ENCODE measurements at regions not wholly inside any gene's neighbourhood (a gene's known extent, or its start where the extent isn't known, plus 50 kb on each side); places are given as distances from the start of the nearest gene placed in this dataset.
A peak's percentile ranks its signal among the peaks of the same experiment; 100 is the strongest.
"Not testable (repeated sequence)": the region's sequence is repeated elsewhere in the genome, so short reads cannot be mapped to it uniquely, and the experiment has no call there.

- Histone ChIP-seq H3K36me3 (ENCODE audit: control insufficient read depth, insufficient read depth, low read length) (no peaks in the 10 kb centered on the region), H3K27me3 (ENCODE audit: control insufficient read depth, insufficient read depth, low read length, poor library complexity, severe bottlenecking) (no peaks in the 10 kb centered on the region), H3K9me3 (ENCODE audit: control insufficient read depth, low read length) (no peaks in the 10 kb centered on the region), H3K4me1 (ENCODE audit: control insufficient read depth, insufficient read depth, low read length) (no peaks in the 10 kb centered on the region), H3K27ac (ENCODE audit: insufficient read depth, low read depth, low read length, poor library complexity, severe bottlenecking) (no peak overlapping the region), H3K4me3 (ENCODE audit: insufficient read depth, low read depth, low read length) (no peak overlapping the region)
- WGBS, 2 experiments = 83 to 91% methylated on average over 2 to 3 of the region's 3 CpGs
Measured at GRCh38 chr16:61460020-61460419, 576.2 kb downstream of the CDH8 start.

GRCh38 chr16:61435346-61435745 is 600.9 kb downstream of the CDH8 start:
- Histone ChIP-seq H3K36me3 (ENCODE audit: control insufficient read depth, insufficient read depth, low read length) (no peaks in the 10 kb centered on the region), H3K4me1 (ENCODE audit: control insufficient read depth, insufficient read depth, low read length) (no peaks in the 10 kb centered on the region), H3K27ac (ENCODE audit: insufficient read depth, low read depth, low read length, poor library complexity, severe bottlenecking) (no peak overlapping the region), H3K9me3 (ENCODE audit: control insufficient read depth, low read length) (no peaks in the 10 kb centered on the region), H3K27me3 (ENCODE audit: control insufficient read depth, insufficient read depth, low read length, poor library complexity, severe bottlenecking) (no peaks in the 10 kb centered on the region), H3K4me3 (ENCODE audit: insufficient read depth, low read depth, low read length) (no peak overlapping the region)
- WGBS, 2 experiments = 94 to 96% methylated on average over 2 of the region's 2 CpGs

GRCh38 chr16:61432421-61432820 is 603.8 kb downstream of the CDH8 start:
- Histone ChIP-seq H3K4me3 (ENCODE audit: insufficient read depth, low read depth, low read length) (no peak overlapping the region), H3K27ac (ENCODE audit: insufficient read depth, low read depth, low read length, poor library complexity, severe bottlenecking) (no peak overlapping the region), H3K27me3 (ENCODE audit: control insufficient read depth, insufficient read depth, low read length, poor library complexity, severe bottlenecking) (no peaks in the 10 kb centered on the region), H3K4me1 (ENCODE audit: control insufficient read depth, insufficient read depth, low read length) (no peaks in the 10 kb centered on the region), H3K9me3 (ENCODE audit: control insufficient read depth, low read length) (no peaks in the 10 kb centered on the region), H3K36me3 (ENCODE audit: control insufficient read depth, insufficient read depth, low read length) (no peaks in the 10 kb centered on the region)
- WGBS, 2 experiments = 83 to 86% methylated on average over 3 of the region's 4 CpGs

- peaks cover 7% of the 10 kb centered on the region for H3K4me1 ChIP-seq (ENCODE audit: control insufficient read depth, insufficient read depth, low read length)
- H3K27ac ChIP-seq (ENCODE audit: insufficient read depth, low read depth, low read length, poor library complexity, severe bottlenecking) = no peak overlapping the region
- WGBS, 2 experiments = 87 to 97% methylated on average over 3 to 4 of the region's 4 CpGs
- no peak overlapping the region for H3K4me3 ChIP-seq (ENCODE audit: insufficient read depth, low read depth, low read length)
- no peaks in the 10 kb centered on the region for H3K27me3 ChIP-seq (ENCODE audit: control insufficient read depth, insufficient read depth, low read length, poor library complexity, severe bottlenecking)
- no peaks in the 10 kb centered on the region for H3K36me3 ChIP-seq (ENCODE audit: control insufficient read depth, insufficient read depth, low read length)
- no peaks in the 10 kb centered on the region for H3K9me3 ChIP-seq (ENCODE audit: control insufficient read depth, low read length)
Measured at GRCh38 chr16:61421111-61421510, 615.1 kb downstream of the CDH8 start.

DNA sequence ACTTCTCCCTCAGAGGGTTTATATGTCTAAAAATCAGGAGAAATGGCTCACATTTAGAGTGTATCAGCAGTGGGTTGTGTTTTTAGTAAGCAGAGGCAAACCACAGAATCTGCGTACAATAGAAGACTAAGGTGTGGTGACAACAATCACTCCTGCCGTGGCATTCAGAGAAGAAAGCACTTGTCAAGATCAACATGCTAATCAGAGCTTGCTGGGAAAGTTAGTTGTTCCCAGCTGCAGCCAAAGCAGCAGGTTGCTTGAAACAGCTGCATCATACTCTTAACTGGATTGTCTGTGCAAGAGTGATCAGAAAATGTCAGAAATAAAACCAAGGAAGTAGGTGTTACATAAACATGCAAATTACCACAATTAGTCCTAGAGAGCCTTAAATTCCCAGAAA is 616.4 kb downstream of the CDH8 start:
- no peaks in the 10 kb centered on the region for H3K27me3 ChIP-seq (ENCODE audit: control insufficient read depth, insufficient read depth, low read length, poor library complexity, severe bottlenecking)
- WGBS, 2 experiments = 39 to 54% methylated on average over 2 of the region's 2 CpGs
- H3K4me3 ChIP-seq (ENCODE audit: insufficient read depth, low read depth, low read length) = no peak overlapping the region
- no peak overlapping the region for H3K27ac ChIP-seq (ENCODE audit: insufficient read depth, low read depth, low read length, poor library complexity, severe bottlenecking)
- H3K36me3 ChIP-seq (ENCODE audit: control insufficient read depth, insufficient read depth, low read length) = no peaks in the 10 kb centered on the region
- H3K4me1 ChIP-seq (ENCODE audit: control insufficient read depth, insufficient read depth, low read length) = peaks cover 14% of the 10 kb centered on the region
- H3K9me3 ChIP-seq (ENCODE audit: control insufficient read depth, low read length) = no peaks in the 10 kb centered on the region

- H3K27ac ChIP-seq (ENCODE audit: insufficient read depth, low read depth, low read length, poor library complexity, severe bottlenecking) = not testable (repeated sequence)
Measured at GRCh38 chr16:61418802-61419201, 617.4 kb downstream of the CDH8 start.

DNA sequence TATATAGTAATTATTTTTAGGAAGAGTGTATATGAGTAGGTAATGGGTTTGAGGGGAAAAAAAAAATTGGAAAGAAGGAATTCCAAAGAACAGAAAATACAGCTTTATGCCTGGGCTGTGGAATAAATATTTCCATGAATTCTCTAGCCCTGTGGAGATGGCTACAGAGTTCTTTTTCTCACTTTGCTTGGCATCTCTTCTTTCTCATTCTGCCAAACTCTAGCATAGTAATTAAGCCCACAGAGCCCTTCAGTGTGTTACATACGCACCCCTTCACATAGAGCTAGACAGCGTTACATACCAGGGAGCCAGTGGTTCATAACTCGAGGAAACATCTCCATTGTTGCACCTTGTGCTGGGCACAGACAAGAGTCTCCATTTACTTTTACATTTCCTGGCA is 621.1 kb downstream of the CDH8 start:
- no peak overlapping the region for H3K4me3 ChIP-seq (ENCODE audit: insufficient read depth, low read depth, low read length)
- no peaks in the 10 kb centered on the region for H3K9me3 ChIP-seq (ENCODE audit: control insufficient read depth, low read length)
- no peaks in the 10 kb centered on the region for H3K27me3 ChIP-seq (ENCODE audit: control insufficient read depth, insufficient read depth, low read length, poor library complexity, severe bottlenecking)
- H3K27ac ChIP-seq (ENCODE audit: insufficient read depth, low read depth, low read length, poor library complexity, severe bottlenecking) = no peak overlapping the region
- H3K4me1 ChIP-seq (ENCODE audit: control insufficient read depth, insufficient read depth, low read length) = peaks cover 37% of the 10 kb centered on the region
- H3K36me3 ChIP-seq (ENCODE audit: control insufficient read depth, insufficient read depth, low read length) = no peaks in the 10 kb centered on the region
- 90 to 92% methylated on average over 3 of the region's 3 CpGs for WGBS, 2 experiments

More at GRCh38 chr16:61418802-61419201, 617.4 kb downstream of the CDH8 start:
- H3K4me1 ChIP-seq (ENCODE audit: control insufficient read depth, insufficient read depth, low read length) = peaks cover 23% of the 10 kb centered on the region
- not testable (repeated sequence) for H3K36me3 ChIP-seq (ENCODE audit: control insufficient read depth, insufficient read depth, low read length); H3K9me3 ChIP-seq (ENCODE audit: control insufficient read depth, low read length); H3K27me3 ChIP-seq (ENCODE audit: control insufficient read depth, insufficient read depth, low read length, poor library complexity, severe bottlenecking); H3K4me3 ChIP-seq (ENCODE audit: insufficient read depth, low read depth, low read length)

DNA sequence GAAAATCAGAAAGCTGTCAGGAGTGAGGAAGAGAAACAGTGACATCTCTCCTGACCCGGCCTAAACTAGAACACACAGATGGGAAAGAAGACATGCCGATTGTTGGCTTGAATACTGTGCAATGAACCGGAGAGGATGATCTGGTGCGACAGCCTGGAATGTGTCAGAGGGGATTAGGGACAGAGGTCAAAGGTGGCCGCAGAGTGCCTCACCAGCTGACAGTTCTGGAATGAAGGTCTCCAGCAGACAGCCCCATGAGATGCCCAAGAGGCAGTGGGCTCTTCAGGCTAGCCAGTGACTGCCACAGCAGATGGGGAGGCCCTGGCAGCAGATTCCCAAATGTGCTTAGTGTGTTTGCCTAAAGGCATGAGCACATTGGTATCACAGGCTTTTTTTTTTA is 623.2 kb downstream of the CDH8 start:
- H3K4me3 ChIP-seq (ENCODE audit: insufficient read depth, low read depth, low read length) = no peak overlapping the region
- 39 to 54% methylated on average over 5 of the region's 5 CpGs for WGBS, 2 experiments
- H3K9me3 ChIP-seq (ENCODE audit: control insufficient read depth, low read length) = no peaks in the 10 kb centered on the region
- H3K27ac ChIP-seq (ENCODE audit: insufficient read depth, low read depth, low read length, poor library complexity, severe bottlenecking) = peak overlapping the region; percentile 56
- H3K36me3 ChIP-seq (ENCODE audit: control insufficient read depth, insufficient read depth, low read length) = no peaks in the 10 kb centered on the region
- H3K4me1 ChIP-seq (ENCODE audit: control insufficient read depth, insufficient read depth, low read length) = peaks cover 30% of the 10 kb centered on the region
- no peaks in the 10 kb centered on the region for H3K27me3 ChIP-seq (ENCODE audit: control insufficient read depth, insufficient read depth, low read length, poor library complexity, severe bottlenecking)

GRCh38 chr16:61412562-61412961 is 623.7 kb downstream of the CDH8 start:
- no peak overlapping the region for H3K4me3 ChIP-seq (ENCODE audit: insufficient read depth, low read depth, low read length)
- peaks cover 30% of the 10 kb centered on the region for H3K4me1 ChIP-seq (ENCODE audit: control insufficient read depth, insufficient read depth, low read length)
- no peaks in the 10 kb centered on the region for H3K36me3 ChIP-seq (ENCODE audit: control insufficient read depth, insufficient read depth, low read length)
- no peaks in the 10 kb centered on the region for H3K27me3 ChIP-seq (ENCODE audit: control insufficient read depth, insufficient read depth, low read length, poor library complexity, severe bottlenecking)
- WGBS, 2 experiments = 90 to 100% methylated on average over 1 to 3 of the region's 4 CpGs
- no peaks in the 10 kb centered on the region for H3K9me3 ChIP-seq (ENCODE audit: control insufficient read depth, low read length)
- peak overlapping the region; percentile 56 for H3K27ac ChIP-seq (ENCODE audit: insufficient read depth, low read depth, low read length, poor library complexity, severe bottlenecking)

GRCh38 chr16:61409604-61410003 is 626.6 kb downstream of the CDH8 start:
- Histone ChIP-seq H3K4me3 (ENCODE audit: insufficient read depth, low read depth, low read length) (no peak overlapping the region), H3K36me3 (ENCODE audit: control insufficient read depth, insufficient read depth, low read length) (no peaks in the 10 kb centered on the region), H3K4me1 (ENCODE audit: control insufficient read depth, insufficient read depth, low read length) (peaks cover 21% of the 10 kb centered on the region), H3K9me3 (ENCODE audit: control insufficient read depth, low read length) (no peaks in the 10 kb centered on the region), H3K27ac (ENCODE audit: insufficient read depth, low read depth, low read length, poor library complexity, severe bottlenecking) (no peak overlapping the region), H3K27me3 (ENCODE audit: control insufficient read depth, insufficient read depth, low read length, poor library complexity, severe bottlenecking) (no peaks in the 10 kb centered on the region)

GRCh38 chr16:61403386-61403785 is 632.9 kb downstream of the CDH8 start:
- H3K9me3 ChIP-seq (ENCODE audit: control insufficient read depth, low read length) = no peaks in the 10 kb centered on the region
- H3K27me3 ChIP-seq (ENCODE audit: control insufficient read depth, insufficient read depth, low read length, poor library complexity, severe bottlenecking) = no peaks in the 10 kb centered on the region
- H3K36me3 ChIP-seq (ENCODE audit: control insufficient read depth, insufficient read depth, low read length) = no peaks in the 10 kb centered on the region
- no peaks in the 10 kb centered on the region for H3K4me1 ChIP-seq (ENCODE audit: control insufficient read depth, insufficient read depth, low read length)
- WGBS, 2 experiments = 94 to 96% methylated on average over 4 of the region's 4 CpGs
- H3K4me3 ChIP-seq (ENCODE audit: insufficient read depth, low read depth, low read length) = no peak overlapping the region
- no peak overlapping the region for H3K27ac ChIP-seq (ENCODE audit: insufficient read depth, low read depth, low read length, poor library complexity, severe bottlenecking)
